Neural cell (in vitro differentiated cells): ENCODE measurements at regions not wholly inside any gene's neighbourhood (a gene's known extent, or its start where the extent isn't known, plus 50 kb on each side); places are given as distances from the start of the nearest gene placed in this dataset.

Source experiments
- H2AFZ ChIP-seq: fragments of 200-600, 300-800 bp; sonication (generic), shearing (Covaris generic); 2 replicates; pipeline ENCODE4 v1.6.0; 2014; ENCODE audit warnings: low read depth, mild to moderate bottlenecking, antibody characterized with exemption, low read length, moderate library complexity
- H3F3A ChIP-seq: fragments of 200-600 bp; shearing (Covaris generic); 2 replicates; pipeline ENCODE4 v1.6.1; 2016; ENCODE audit warnings: mild to moderate bottlenecking, moderate library complexity, mixed read lengths, antibody characterized with exemption, low read length; ENCODE audit not compliant: insufficient read depth, poor library complexity, severe bottlenecking
- H3K27ac ChIP-seq: fragments of 200-600, 300-800 bp; sonication (generic), shearing (Covaris generic); 2 replicates; pipeline ENCODE4 v1.5.1; 2014; ENCODE audit warnings: mild to moderate bottlenecking, low read length, moderate library complexity
- H3K27me3 ChIP-seq: fragments of 300-800, 200-600 bp; sonication (generic), shearing (Covaris generic); 2 replicates; pipeline ENCODE4 v1.6.0; 2014; ENCODE audit warnings: mild to moderate bottlenecking, low read depth, low read length, moderate library complexity; ENCODE audit not compliant: insufficient read depth
- H3K36me3 ChIP-seq: fragments of 300-800, 200-600 bp; sonication (generic), shearing (Covaris generic); 2 replicates; pipeline ENCODE4 v1.5.1; 2014; ENCODE audit warnings: mild to moderate bottlenecking, antibody characterized with exemption, low read length, moderate library complexity; ENCODE audit not compliant: insufficient read depth
- H3K4me2 ChIP-seq: fragments of 300-800, 200-600 bp; sonication (generic), shearing (Covaris generic); 2 replicates; pipeline ENCODE4 v1.6.0; 2014; ENCODE audit warnings: mild to moderate bottlenecking, low read length
- H3K4me3 ChIP-seq: fragments of 300-800, 200-600 bp; sonication (generic), shearing (Covaris generic); 2 replicates; pipeline ENCODE4 v1.5.1; 2014; ENCODE audit warnings: mild to moderate bottlenecking, low read length, moderate library complexity
- H3K79me2 ChIP-seq: fragments of 200-600 bp; shearing (Covaris generic); replicated peaks from 2 replicates; pipeline ENCODE4 v1.6.0; 2014; ENCODE audit warnings: mild to moderate bottlenecking, low read length, moderate library complexity; ENCODE audit not compliant: insufficient read depth
- H3K9ac ChIP-seq: fragments of 300-800, 200-600 bp; sonication (generic), shearing (Covaris generic); 2 replicates; pipeline ENCODE4 v1.6.1; 2016; ENCODE audit warnings: mild to moderate bottlenecking, low read length, mixed read lengths
- H3K9me2 ChIP-seq: fragments of 200-600 bp; shearing (Covaris generic); 2 replicates; pipeline ENCODE4 v1.6.1; 2016; ENCODE audit warnings: mild to moderate bottlenecking, low read length, mixed read lengths; ENCODE audit not compliant: insufficient read depth
- H3K9me3 ChIP-seq: fragments of 200-600, 300-800 bp; sonication (generic), shearing (Covaris generic); 2 replicates; pipeline ENCODE4 v1.6.1; 2016; ENCODE audit warnings: mild to moderate bottlenecking, mixed run types, low read length, moderate library complexity, mixed read lengths
- H4K20me1 ChIP-seq: fragments of 200-600 bp; shearing (Covaris generic); 2 replicates; pipeline ENCODE4 v1.6.1; 2016; ENCODE audit warnings: mild to moderate bottlenecking, mixed run types; ENCODE audit not compliant: insufficient read depth
- EP300 ChIP-seq: fragments of 450-650 bp; conservative IDR thresholded peaks from 2 replicates; pipeline ENCODE4 v1.6.1; 2014; ENCODE audit warnings: antibody characterized with exemption, mild to moderate bottlenecking, moderate library complexity; ENCODE audit not compliant: poor library complexity, severe bottlenecking
- EZH2 ChIP-seq: fragments of 200-600, 300-800 bp; shearing (Covaris generic), sonication (generic); IDR thresholded peaks from 2 replicates; pipeline ENCODE4 v1.6.1; 2014; ENCODE audit warnings: antibody characterized with exemption, low read length, borderline replicate concordance, mild to moderate bottlenecking; ENCODE audit not compliant: insufficient read depth, poor library complexity, severe bottlenecking
- MXI1 ChIP-seq: fragments of 450-650 bp; conservative IDR thresholded peaks from 2 replicates; pipeline ENCODE4 v1.6.1; 2014; ENCODE audit warnings: antibody characterized with exemption, mild to moderate bottlenecking; ENCODE audit not compliant: poor library complexity, severe bottlenecking
- POLR2AphosphoS5 ChIP-seq: IDR thresholded peaks from 2 replicates; pipeline ENCODE4 v1.6.1; 2012
- RAD21 ChIP-seq: fragments of 450-650 bp; conservative IDR thresholded peaks from 2 replicates; pipeline ENCODE4 v1.6.1; 2014; ENCODE audit warnings: antibody characterized with exemption, mild to moderate bottlenecking, moderate library complexity
- SMC3 ChIP-seq: fragments of 450-650 bp; conservative IDR thresholded peaks from 2 replicates; pipeline ENCODE4 v1.6.1; 2014; ENCODE audit warnings: antibody characterized with exemption, mild to moderate bottlenecking, moderate library complexity; ENCODE audit not compliant: poor library complexity
- TAF1 ChIP-seq: IDR thresholded peaks from 2 replicates; pipeline ENCODE4 v1.6.1; 2012; ENCODE audit warnings: low read depth
- TF ChIP-seq, protein P1 (sequence below): IDR thresholded peaks from 2 replicates; pipeline ENCODE4 v1.6.1; 2012; ENCODE audit warnings: borderline replicate concordance
- TF ChIP-seq, protein P2 (sequence below): fragments of 450-650 bp; IDR thresholded peaks from 2 replicates; pipeline ENCODE4 v1.5.1; 2014; ENCODE audit warnings: antibody characterized with exemption, mild to moderate bottlenecking, moderate library complexity; ENCODE audit not compliant: poor library complexity, severe bottlenecking

DNA sequence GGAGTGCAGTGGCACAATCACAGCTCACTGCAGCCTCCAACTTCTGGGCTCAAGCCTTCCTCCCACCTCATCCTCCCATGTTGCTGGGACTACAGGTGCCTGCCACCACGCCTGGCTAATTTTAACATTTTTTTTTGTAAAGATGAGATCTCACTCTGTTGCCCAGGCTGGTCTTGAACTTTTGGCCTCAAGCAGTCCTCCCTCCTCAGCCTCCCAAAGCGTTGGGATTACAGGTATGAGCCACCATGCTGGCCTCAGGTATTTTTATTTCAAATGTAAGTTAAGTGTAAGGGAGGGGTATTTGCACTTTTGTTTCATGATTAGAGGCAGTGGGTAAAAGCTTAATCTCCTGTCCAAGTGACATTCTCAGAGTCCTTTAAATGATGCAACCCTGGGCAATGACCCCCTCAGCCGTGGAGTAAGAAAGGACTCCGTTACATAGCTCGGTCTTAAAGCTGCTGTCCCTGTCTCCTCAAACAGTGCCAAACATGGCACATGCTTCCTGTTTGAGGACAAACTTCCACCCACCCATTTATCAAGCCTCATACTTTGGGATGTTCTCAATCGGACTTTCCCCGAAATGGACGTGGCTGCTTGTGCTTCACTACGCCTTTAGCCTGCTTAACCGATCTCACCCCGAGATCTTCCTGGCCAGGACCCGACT lies 296.1 kb downstream of the BAMBI start:
- H3F3A ChIP-seq = no peaks in the 10 kb centered on the region
- H3K4me2 ChIP-seq = no peak overlapping the region
- no peaks in the 10 kb centered on the region for H3K9me3 ChIP-seq
- H3K9ac ChIP-seq = no peak overlapping the region
- H3K27ac ChIP-seq = no peak overlapping the region
- H3K79me2 ChIP-seq = no peaks in the 10 kb centered on the region
- no peaks in the 10 kb centered on the region for H3K36me3 ChIP-seq
- H2AFZ ChIP-seq = no peak overlapping the region
- no peak overlapping the region for H3K4me3 ChIP-seq
- no peaks in the 10 kb centered on the region for H4K20me1 ChIP-seq
- no peaks in the 10 kb centered on the region for H3K27me3 ChIP-seq
- H3K9me2 ChIP-seq = no peaks in the 10 kb centered on the region
- no peak for TF ChIP-seq EP300
- no peak for TF ChIP-seq MXI1
- no peak for TF ChIP-seq TAF1
- no peak for TF ChIP-seq EZH2
- TF ChIP-seq RAD21 = no peak
- TF ChIP-seq SMC3 = no peak
- TF ChIP-seq, protein P1, sequence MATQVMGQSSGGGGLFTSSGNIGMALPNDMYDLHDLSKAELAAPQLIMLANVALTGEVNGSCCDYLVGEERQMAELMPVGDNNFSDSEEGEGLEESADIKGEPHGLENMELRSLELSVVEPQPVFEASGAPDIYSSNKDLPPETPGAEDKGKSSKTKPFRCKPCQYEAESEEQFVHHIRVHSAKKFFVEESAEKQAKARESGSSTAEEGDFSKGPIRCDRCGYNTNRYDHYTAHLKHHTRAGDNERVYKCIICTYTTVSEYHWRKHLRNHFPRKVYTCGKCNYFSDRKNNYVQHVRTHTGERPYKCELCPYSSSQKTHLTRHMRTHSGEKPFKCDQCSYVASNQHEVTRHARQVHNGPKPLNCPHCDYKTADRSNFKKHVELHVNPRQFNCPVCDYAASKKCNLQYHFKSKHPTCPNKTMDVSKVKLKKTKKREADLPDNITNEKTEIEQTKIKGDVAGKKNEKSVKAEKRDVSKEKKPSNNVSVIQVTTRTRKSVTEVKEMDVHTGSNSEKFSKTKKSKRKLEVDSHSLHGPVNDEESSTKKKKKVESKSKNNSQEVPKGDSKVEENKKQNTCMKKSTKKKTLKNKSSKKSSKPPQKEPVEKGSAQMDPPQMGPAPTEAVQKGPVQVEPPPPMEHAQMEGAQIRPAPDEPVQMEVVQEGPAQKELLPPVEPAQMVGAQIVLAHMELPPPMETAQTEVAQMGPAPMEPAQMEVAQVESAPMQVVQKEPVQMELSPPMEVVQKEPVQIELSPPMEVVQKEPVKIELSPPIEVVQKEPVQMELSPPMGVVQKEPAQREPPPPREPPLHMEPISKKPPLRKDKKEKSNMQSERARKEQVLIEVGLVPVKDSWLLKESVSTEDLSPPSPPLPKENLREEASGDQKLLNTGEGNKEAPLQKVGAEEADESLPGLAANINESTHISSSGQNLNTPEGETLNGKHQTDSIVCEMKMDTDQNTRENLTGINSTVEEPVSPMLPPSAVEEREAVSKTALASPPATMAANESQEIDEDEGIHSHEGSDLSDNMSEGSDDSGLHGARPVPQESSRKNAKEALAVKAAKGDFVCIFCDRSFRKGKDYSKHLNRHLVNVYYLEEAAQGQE = no peak
- TF ChIP-seq, protein P2, sequence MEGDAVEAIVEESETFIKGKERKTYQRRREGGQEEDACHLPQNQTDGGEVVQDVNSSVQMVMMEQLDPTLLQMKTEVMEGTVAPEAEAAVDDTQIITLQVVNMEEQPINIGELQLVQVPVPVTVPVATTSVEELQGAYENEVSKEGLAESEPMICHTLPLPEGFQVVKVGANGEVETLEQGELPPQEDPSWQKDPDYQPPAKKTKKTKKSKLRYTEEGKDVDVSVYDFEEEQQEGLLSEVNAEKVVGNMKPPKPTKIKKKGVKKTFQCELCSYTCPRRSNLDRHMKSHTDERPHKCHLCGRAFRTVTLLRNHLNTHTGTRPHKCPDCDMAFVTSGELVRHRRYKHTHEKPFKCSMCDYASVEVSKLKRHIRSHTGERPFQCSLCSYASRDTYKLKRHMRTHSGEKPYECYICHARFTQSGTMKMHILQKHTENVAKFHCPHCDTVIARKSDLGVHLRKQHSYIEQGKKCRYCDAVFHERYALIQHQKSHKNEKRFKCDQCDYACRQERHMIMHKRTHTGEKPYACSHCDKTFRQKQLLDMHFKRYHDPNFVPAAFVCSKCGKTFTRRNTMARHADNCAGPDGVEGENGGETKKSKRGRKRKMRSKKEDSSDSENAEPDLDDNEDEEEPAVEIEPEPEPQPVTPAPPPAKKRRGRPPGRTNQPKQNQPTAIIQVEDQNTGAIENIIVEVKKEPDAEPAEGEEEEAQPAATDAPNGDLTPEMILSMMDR = no peak
- no peak for TF ChIP-seq POLR2AphosphoS5

DNA sequence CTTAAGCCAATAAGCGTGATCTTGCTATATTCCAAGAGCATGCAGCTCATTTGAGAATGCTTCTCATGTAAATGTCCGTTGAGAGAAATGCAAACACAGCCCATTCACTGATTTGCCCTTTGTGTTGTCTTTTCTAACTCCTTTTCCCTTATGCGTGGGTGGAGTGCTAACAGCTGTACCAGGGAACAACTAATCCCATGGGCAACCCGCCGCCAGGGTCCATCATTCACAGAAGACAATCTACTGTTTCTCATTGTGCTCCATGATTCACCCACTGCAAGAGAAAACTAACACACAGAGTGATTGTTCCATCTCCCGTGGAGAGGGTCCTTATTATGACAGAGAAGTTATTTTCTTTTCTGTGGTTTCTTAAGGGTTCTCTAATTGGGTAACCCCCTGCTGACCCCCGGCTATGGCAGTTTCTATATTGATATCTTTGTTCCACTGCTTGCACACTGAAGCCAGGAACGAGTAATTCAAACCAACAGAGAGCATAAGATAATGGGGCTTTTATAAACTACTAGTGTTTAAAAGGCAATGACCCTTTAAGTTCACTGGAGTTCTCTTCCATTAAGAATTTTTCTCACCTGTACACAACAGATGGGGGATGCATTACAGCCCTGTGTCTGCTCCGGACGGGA lies 298.7 kb downstream of the BAMBI start:
- Histone ChIP-seq H3K9me3 (no peaks in the 10 kb centered on the region), H3K36me3 (no peaks in the 10 kb centered on the region), H3K27ac (no peak overlapping the region), H3K9me2 (no peaks in the 10 kb centered on the region), H3K4me2 (no peak overlapping the region), H3F3A (no peaks in the 10 kb centered on the region), H3K9ac (no peak overlapping the region), H3K27me3 (no peaks in the 10 kb centered on the region), H4K20me1 (no peaks in the 10 kb centered on the region), H2AFZ (no peak overlapping the region), H3K79me2 (no peaks in the 10 kb centered on the region), H3K4me3 (no peak overlapping the region)
- TF ChIP-seq MXI1 (no peak), POLR2AphosphoS5 (no peak), EZH2 (no peak), RAD21 (no peak), EP300 (no peak), TAF1 (no peak), SMC3 (no peak)
- TF ChIP-seq, protein P2 = no peak
- TF ChIP-seq, protein P1 = no peak
